Epithelial cell of esophagus (primary cell): ENCODE measurements at regions not wholly inside any gene's neighbourhood (a gene's known extent, or its start where the extent isn't known, plus 50 kb on each side); places are given as distances from the start of the nearest gene placed in this dataset.
"Not testable (repeated sequence)": the region's sequence is repeated elsewhere in the genome, so short reads cannot be mapped to it uniquely, and the experiment has no call there.

Source experiments
- DNase-seq: peaks from one replicate; pipeline ENCODE4 v3.0.0; 2010; ENCODE audit warnings: low read depth
- H3K4me3 ChIP-seq: 2 replicates; pipeline ENCODE4 v1.5.1; 2011; ENCODE audit warnings: mild to moderate bottlenecking, low read length, control low read depth
- TF ChIP-seq, protein P1 (sequence below): IDR thresholded peaks from 2 replicates; pipeline ENCODE4 v1.5.1; 2011; ENCODE audit warnings: low read depth, mild to moderate bottlenecking, low read length, control low read depth, inconsistent platforms; ENCODE audit not compliant: insufficient read depth; ENCODE audit errors: missing control alignments

DNA sequence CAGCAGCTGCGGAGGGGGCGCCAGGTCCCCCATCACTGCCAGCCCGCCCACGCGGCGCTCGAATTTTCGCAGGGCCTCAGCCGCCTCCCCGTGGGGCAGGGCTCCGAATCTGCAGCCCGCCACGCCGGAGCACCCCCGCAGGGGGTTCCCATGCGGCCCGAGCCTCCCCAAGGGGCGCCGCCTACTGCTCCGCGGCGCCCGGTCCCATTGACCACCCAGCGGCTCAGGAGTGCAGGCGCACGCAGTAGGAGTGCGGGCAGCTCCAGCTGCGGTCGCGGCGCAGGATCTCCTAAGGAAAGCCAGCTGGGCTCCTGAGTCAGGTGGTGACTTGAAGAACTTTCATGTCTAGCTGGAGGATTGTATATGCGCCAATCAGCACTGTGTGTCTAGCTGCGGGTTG, 155.3 kb upstream of the RREB1 start:
- DNase-seq: no peak
- H3K4me3 ChIP-seq: no peak overlapping the region
- TF ChIP-seq, protein P1, sequence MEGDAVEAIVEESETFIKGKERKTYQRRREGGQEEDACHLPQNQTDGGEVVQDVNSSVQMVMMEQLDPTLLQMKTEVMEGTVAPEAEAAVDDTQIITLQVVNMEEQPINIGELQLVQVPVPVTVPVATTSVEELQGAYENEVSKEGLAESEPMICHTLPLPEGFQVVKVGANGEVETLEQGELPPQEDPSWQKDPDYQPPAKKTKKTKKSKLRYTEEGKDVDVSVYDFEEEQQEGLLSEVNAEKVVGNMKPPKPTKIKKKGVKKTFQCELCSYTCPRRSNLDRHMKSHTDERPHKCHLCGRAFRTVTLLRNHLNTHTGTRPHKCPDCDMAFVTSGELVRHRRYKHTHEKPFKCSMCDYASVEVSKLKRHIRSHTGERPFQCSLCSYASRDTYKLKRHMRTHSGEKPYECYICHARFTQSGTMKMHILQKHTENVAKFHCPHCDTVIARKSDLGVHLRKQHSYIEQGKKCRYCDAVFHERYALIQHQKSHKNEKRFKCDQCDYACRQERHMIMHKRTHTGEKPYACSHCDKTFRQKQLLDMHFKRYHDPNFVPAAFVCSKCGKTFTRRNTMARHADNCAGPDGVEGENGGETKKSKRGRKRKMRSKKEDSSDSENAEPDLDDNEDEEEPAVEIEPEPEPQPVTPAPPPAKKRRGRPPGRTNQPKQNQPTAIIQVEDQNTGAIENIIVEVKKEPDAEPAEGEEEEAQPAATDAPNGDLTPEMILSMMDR: no peak

DNA sequence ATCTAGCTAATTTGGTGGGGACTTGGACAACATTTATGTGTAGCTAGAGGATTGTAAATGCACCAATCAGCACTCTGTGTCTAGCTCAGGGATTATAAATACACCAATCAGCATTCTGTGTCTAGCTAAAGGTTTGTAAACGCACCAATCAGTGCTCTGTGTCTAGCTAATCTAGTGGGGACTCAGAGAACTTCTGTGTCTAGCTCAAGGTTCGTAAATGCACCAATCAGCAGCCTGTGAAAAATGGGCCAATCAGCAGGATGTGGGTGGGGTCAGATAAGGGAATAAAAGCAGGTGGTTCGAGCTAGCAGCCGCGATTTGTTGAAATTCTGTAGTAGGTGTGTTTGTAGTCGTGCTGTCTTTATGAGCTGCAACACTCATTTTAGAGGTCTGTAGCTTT, 154.8 kb upstream of the RREB1 start:
- not testable (repeated sequence) for H3K4me3 ChIP-seq

DNA sequence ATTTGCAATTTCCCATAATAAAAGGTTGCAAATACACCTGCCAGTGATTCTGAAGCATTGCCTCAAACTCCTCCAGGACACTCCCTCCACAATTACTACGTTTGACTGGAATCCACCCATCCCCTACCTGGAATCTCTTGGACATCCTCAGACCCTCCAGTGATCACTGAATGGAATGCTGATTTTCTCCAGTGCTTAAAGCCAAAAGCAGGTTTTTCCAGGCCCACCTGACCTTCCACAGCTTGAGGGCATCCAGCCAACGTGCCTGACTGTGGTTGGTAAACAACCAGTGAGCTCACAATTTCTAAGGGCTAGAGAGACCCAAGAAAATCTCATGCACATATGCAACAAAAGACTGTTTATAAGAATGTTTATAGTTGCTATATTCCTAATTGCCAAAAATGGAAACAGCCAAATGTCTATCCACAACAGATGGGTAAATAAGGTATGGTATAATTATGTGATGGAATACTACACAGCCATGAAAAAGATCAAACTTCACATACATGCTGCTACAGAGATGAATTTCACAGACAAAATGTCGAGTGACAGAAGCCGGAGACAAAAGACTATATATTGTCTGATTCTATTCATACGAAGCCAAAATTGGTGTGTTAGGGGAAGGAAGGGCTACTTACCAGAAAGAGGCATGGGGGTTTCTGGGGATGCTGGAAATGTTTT, 147.1 kb upstream of the RREB1 start:
- TF ChIP-seq, protein P1: no peak
- no peak overlapping the region for H3K4me3 ChIP-seq
- DNase-seq: peak; percentile 32

More for the DNA sequence above, 154.8 kb upstream of the RREB1 start:
- not testable (repeated sequence) for DNase-seq

DNA sequence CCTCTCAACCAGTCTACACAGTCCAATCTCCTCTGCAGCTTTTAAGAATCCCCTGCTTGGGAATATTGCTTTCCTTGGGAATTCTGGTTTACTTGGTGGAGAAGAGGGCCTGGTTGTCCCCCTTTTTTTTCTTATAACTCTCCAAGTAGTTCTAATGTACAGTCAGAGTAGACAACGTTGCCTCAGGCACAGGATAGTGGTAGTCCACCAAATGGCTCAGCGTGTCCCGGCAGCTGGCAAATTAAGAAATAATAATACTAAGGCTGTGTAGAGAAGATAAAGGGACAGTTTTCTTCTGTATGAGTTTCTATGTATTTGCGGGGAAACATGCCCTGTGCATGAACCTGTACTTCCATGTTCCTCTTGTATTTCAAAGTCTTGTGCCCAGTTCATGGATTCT, 145.7 kb upstream of the RREB1 start:
- TF ChIP-seq, protein P1: no peak
- H3K4me3 ChIP-seq: no peak overlapping the region
- no peak for DNase-seq

DNA sequence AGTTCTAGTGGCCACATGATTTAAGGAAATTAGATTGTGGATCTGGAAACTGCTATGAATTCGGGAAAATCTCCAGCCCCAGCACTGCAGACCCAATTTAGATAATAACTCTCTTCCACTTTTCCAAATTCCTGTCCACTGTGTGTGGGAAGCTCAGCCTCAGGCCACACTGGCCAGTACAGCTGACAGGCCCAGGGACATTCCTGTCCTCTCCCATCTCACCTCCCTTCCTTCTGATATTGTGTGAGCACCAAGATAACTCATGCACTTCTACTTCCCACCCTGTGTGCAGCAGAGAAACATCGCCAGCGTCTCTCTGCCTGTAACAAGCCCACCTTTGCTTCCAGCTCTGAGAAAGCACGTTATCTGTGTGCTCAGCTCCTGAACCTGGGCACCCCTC, 145.1 kb upstream of the RREB1 start:
- no peak overlapping the region for H3K4me3 ChIP-seq
- TF ChIP-seq, protein P1: no peak
- DNase-seq: no peak

DNA sequence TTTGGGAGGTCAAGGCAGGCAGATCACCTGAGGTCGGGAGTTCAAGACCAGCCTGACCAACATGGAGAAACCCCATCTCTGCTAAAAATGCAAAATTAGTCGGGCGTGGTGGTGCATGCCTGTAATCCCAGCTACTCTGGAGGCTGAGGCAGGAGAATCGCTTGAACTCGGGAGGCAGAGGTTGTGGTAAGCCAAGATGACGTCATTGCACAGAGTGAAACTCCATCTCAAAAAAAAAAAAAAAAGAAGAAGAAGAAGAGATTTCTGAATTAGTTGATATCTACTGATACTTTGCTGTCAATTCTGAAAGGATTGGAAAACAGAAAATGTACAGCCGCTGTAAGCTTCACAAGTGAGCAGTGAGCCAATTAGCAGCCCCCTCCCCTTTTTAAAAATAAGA, 144.4 kb upstream of the RREB1 start:
- not testable (repeated sequence) for DNase-seq, H3K4me3 ChIP-seq

DNA sequence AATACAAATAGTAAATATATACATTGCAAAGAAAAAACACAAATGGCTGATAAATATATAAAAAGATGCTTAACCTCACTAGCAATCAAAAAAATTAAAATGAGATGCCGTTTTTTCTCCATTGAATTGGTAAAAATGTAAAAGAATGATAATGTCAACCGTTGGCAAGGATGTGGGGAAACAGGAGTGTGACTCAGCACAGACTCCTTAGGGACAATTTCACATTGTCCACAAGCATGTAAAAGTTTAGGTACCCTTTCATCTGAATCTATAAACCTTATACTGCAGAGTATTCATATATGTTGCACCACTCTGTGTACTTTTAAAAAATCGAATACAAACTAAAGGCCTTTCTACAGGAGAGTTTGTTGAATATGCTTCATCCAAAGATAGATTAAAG, 143.1 kb upstream of the RREB1 start:
- DNase-seq: no peak
- H3K4me3 ChIP-seq: no peak overlapping the region
- TF ChIP-seq, protein P1: no peak

DNA sequence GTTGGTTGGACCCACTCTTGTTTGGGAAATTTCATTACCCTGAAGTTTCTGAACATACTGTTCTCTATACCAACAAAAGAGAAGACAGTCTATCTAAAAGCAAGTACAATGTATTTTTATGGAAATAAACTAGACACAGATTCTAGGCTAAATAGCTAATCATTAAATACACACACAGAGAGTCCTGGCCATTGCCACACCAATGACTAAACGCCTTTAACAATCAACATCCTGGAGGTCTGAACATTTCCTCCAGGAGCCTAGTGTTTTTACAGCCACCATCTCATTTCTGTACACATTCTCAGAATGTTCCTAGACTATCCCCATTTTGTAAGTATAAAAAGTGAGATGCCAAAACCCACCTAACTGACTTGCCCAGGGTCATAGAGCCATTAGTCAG, 141.6 kb upstream of the RREB1 start:
- peak; percentile 45 for DNase-seq
- H3K4me3 ChIP-seq: no peak overlapping the region
- TF ChIP-seq, protein P1: no peak
